H9 (cell line): ENCODE measurements at regions not wholly inside any gene's neighbourhood (a gene's known extent, or its start where the extent isn't known, plus 50 kb on each side); places are given as distances from the start of the nearest gene placed in this dataset.

Experiments
- DNase-seq: peaks from one replicate; pipeline ENCODE4 v3.0.0-alpha.2; 2017
- H2AFZ ChIP-seq: one replicate; pipeline ENCODE4 v1.6.1; 2013; ENCODE audit warnings: mild to moderate bottlenecking, low read length, control low read depth, moderate library complexity
- H2AK5ac ChIP-seq: 2 replicates; pipeline ENCODE4 v1.6.1; 2013; ENCODE audit warnings: low read length, control low read depth, mixed read lengths; ENCODE audit not compliant: insufficient read length
- H2BK120ac ChIP-seq: one replicate; pipeline ENCODE4 v1.6.1; 2013; ENCODE audit warnings: low read depth, mild to moderate bottlenecking, low read length, control low read depth, inconsistent platforms; ENCODE audit not compliant: poor library complexity, severe bottlenecking
- H2BK12ac ChIP-seq: 2 replicates; pipeline ENCODE4 v1.6.1; 2013; ENCODE audit warnings: low read length, control low read depth, mixed read lengths, low read depth; ENCODE audit not compliant: insufficient read length
- H2BK15ac ChIP-seq: 2 replicates; pipeline ENCODE4 v1.6.1; 2013; ENCODE audit warnings: low read depth, low read length, control low read depth
- H2BK20ac ChIP-seq: one replicate; pipeline ENCODE4 v1.6.1; 2013; ENCODE audit warnings: low read depth, mild to moderate bottlenecking, low read length, control low read depth, inconsistent platforms; ENCODE audit not compliant: poor library complexity, severe bottlenecking
- H2BK5ac ChIP-seq: 2 replicates; pipeline ENCODE4 v1.6.1; 2013; ENCODE audit warnings: low read length, control low read depth, mixed read lengths; ENCODE audit not compliant: insufficient read length
- H3K14ac ChIP-seq: 2 replicates; pipeline ENCODE4 v1.6.1; 2013; ENCODE audit warnings: low read length, control low read depth; ENCODE audit not compliant: insufficient read depth
- H3K18ac ChIP-seq: 2 replicates; pipeline ENCODE4 v1.6.1; 2013; ENCODE audit warnings: low read depth, mild to moderate bottlenecking, mixed read lengths, low read length, control low read depth; ENCODE audit not compliant: insufficient read length
- H3K23ac ChIP-seq: 2 replicates; pipeline ENCODE4 v1.6.1; 2013; ENCODE audit warnings: low read length, control low read depth, mixed read lengths, low read depth; ENCODE audit not compliant: insufficient read length
- H3K23me2 ChIP-seq: 2 replicates; pipeline ENCODE4 v1.6.1; 2013; ENCODE audit warnings: low read depth, mild to moderate bottlenecking, mixed read lengths, low read length, control low read depth; ENCODE audit not compliant: insufficient read length, poor library complexity, severe bottlenecking
- H3K27ac ChIP-seq: 2 replicates; pipeline ENCODE4 v1.5.1; 2013; ENCODE audit warnings: low read length, control low read depth, mixed read lengths, low read depth; ENCODE audit not compliant: insufficient read length
- H3K27me3 ChIP-seq: 2 replicates; pipeline ENCODE4 v1.6.1; 2013; ENCODE audit warnings: low read length, control low read depth, inconsistent platforms; ENCODE audit not compliant: insufficient read depth
- H3K4ac ChIP-seq: 2 replicates; pipeline ENCODE4 v1.6.1; 2013; ENCODE audit warnings: low read depth, mild to moderate bottlenecking, control low read depth, inconsistent platforms, low read length, moderate library complexity
- H3K4me1 ChIP-seq: 2 replicates; pipeline ENCODE4 v1.6.1; 2013; ENCODE audit warnings: low read length, control low read depth, inconsistent platforms; ENCODE audit not compliant: insufficient read depth
- H3K4me2 ChIP-seq: 2 replicates; pipeline ENCODE4 v1.6.1; 2013; ENCODE audit warnings: low read length, control low read depth, mixed read lengths; ENCODE audit not compliant: insufficient read length, insufficient read depth
- H3K56ac ChIP-seq: 2 replicates; pipeline ENCODE4 v1.6.1; 2013; ENCODE audit warnings: low read depth, mild to moderate bottlenecking, mixed read lengths, low read length, control low read depth; ENCODE audit not compliant: insufficient read length
- H3K79me1 ChIP-seq: 2 replicates; pipeline ENCODE4 v1.6.1; 2013; ENCODE audit warnings: low read depth, mild to moderate bottlenecking, moderate library complexity, low read length, control low read depth, inconsistent platforms; ENCODE audit not compliant: insufficient read depth, poor library complexity, severe bottlenecking
- H3K79me2 ChIP-seq: 2 replicates; pipeline ENCODE4 v1.6.1; 2013; ENCODE audit warnings: low read length, control low read depth, inconsistent platforms; ENCODE audit not compliant: insufficient read depth
- H3K9ac ChIP-seq: 2 replicates; pipeline ENCODE4 v1.6.1; 2013; ENCODE audit warnings: low read length, control low read depth, mixed read lengths; ENCODE audit not compliant: insufficient read length; ENCODE audit errors: extremely low read depth
- H3K9me3 ChIP-seq: one replicate; pipeline ENCODE4 v1.6.1; 2013; ENCODE audit warnings: low read depth, low read length, inconsistent platforms; ENCODE audit not compliant: control insufficient read depth
- H3T11ph ChIP-seq: one replicate; pipeline ENCODE4 v1.6.1; 2013; ENCODE audit warnings: mild to moderate bottlenecking, low read length, control low read depth, inconsistent platforms
- H4K20me1 ChIP-seq: one replicate; pipeline ENCODE4 v1.6.1; 2013; ENCODE audit not compliant: control insufficient read depth, insufficient read length, insufficient read depth
- H4K5ac ChIP-seq: 2 replicates; pipeline ENCODE4 v1.6.1; 2013; ENCODE audit warnings: low read depth, mild to moderate bottlenecking, mixed read lengths, low read length, control low read depth; ENCODE audit not compliant: insufficient read length
- H4K8ac ChIP-seq: replicated peaks from 2 replicates; pipeline ENCODE4 v1.6.1; 2013; ENCODE audit warnings: low read length, control low read depth, mixed read lengths, low read depth; ENCODE audit not compliant: insufficient read length
- H4K91ac ChIP-seq: 2 replicates; pipeline ENCODE4 v1.6.1; 2013; ENCODE audit warnings: low read depth, mild to moderate bottlenecking, moderate library complexity, mixed read lengths, low read length, control low read depth; ENCODE audit not compliant: insufficient read length
- H3K27ac Mint-ChIP-seq, 3 experiments: 2 replicates in 2 of 3; 3 replicates in 1 of 3; pipeline ENCODE4 v1.8.0; 2020 to 2021; ENCODE audit warnings: mixed read lengths in 3 of 3, mild to moderate bottlenecking in 1 of 3, moderate library complexity in 1 of 3
- H3K27me3 Mint-ChIP-seq: 2 replicates; pipeline ENCODE4 v1.8.0; 2021; ENCODE audit warnings: low read depth, mild to moderate bottlenecking, moderate library complexity, mixed read lengths
- H3K36me3 Mint-ChIP-seq, 3 experiments: 2 replicates in 2 of 3; 3 replicates in 1 of 3; pipeline ENCODE4 v1.8.0; 2020 to 2021; ENCODE audit warnings: low read depth in 3 of 3, mixed read lengths in 3 of 3; ENCODE audit not compliant: insufficient read depth in 1 of 3
- H3K4me1 Mint-ChIP-seq, 2 experiments: 2 replicates each; pipeline ENCODE4 v1.8.0; 2020; ENCODE audit warnings: mixed read lengths in 2 of 2
- H3K4me3 Mint-ChIP-seq, 2 experiments: 2 replicates in 1 of 2; 3 replicates in 1 of 2; pipeline ENCODE4 v1.8.0; 2020 to 2021; ENCODE audit warnings: mild to moderate bottlenecking in 2 of 2, mixed read lengths in 2 of 2, moderate library complexity in 1 of 2
- H3K9me3 Mint-ChIP-seq, 2 experiments: 2 replicates in 1 of 2; 3 replicates in 1 of 2; pipeline ENCODE4 v1.8.0; 2020; ENCODE audit warnings: mild to moderate bottlenecking in 2 of 2, mixed read lengths in 2 of 2, moderate library complexity in 1 of 2
- CTCF ChIP-seq: fragments of 200-600 bp; sonication (generic); conservative IDR thresholded peaks from 3 replicates; pipeline ENCODE4 v1.8.0; 2021; ENCODE audit warnings: antibody characterized with exemption, mild to moderate bottlenecking
- WGBS: extraction: QIAGEN DNeasy Blood & Tissue Kit; methylation state at CpG from one replicate; pipeline ENCODE4 v1.1.7; 2013; ENCODE audit warnings: missing lambda C conversion rate, low lambda C conversion rate, mixed read lengths; ENCODE audit not compliant: insufficient read length; ENCODE audit errors: extremely low coverage; 5-methylcytosine and 5-hydroxymethylcytosine counted together

- H4K20me1 ChIP-seq = no peaks in the 10 kb centered on the region
- no peak overlapping the region for H3K9ac ChIP-seq
- no peaks in the 10 kb centered on the region for H3K36me3 Mint-ChIP-seq
- H4K8ac ChIP-seq = no peak overlapping the region
- no peak overlapping the region for H2BK12ac ChIP-seq
- H3K56ac ChIP-seq = no peak overlapping the region
- H3K23ac ChIP-seq = no peak overlapping the region
- H3K18ac ChIP-seq = no peak overlapping the region
- no peaks in the 10 kb centered on the region for H3K9me3 ChIP-seq
- H3T11ph ChIP-seq = no peak overlapping the region
- H3K27me3 Mint-ChIP-seq = no peaks in the 10 kb centered on the region
- H3K23me2 ChIP-seq = no peaks in the 10 kb centered on the region
- H2BK15ac ChIP-seq = no peak overlapping the region
- no peaks in the 10 kb centered on the region for H3K9me3 Mint-ChIP-seq
- H3K14ac ChIP-seq = no peak overlapping the region
- H3K4me1 ChIP-seq = no peaks in the 10 kb centered on the region
- no peak overlapping the region for H2BK20ac ChIP-seq
- H4K5ac ChIP-seq = no peak overlapping the region
- H3K27me3 ChIP-seq = no peaks in the 10 kb centered on the region
- H2AFZ ChIP-seq = no peak overlapping the region
- H3K27ac ChIP-seq = no peak overlapping the region
- H2AK5ac ChIP-seq = no peak overlapping the region
- H4K91ac ChIP-seq = no peak overlapping the region
- no peak for DNase-seq
- H3K79me2 ChIP-seq = no peaks in the 10 kb centered on the region
- H3K27ac Mint-ChIP-seq = no peak overlapping the region
- H3K4me1 Mint-ChIP-seq = no peaks in the 10 kb centered on the region
- no peak overlapping the region for H3K4ac ChIP-seq
- H3K4me2 ChIP-seq = no peak overlapping the region
- no peak overlapping the region for H2BK5ac ChIP-seq
- TF ChIP-seq CTCF = no peak
- no CpG with 5 or more reads among the region's 1 CpG for WGBS
- no peak overlapping the region for H2BK120ac ChIP-seq
- no peaks in the 10 kb centered on the region for H3K79me1 ChIP-seq
- no peak overlapping the region for H3K4me3 Mint-ChIP-seq
These were observed 75.4 kb upstream of the SPATA31D4 start for GRCh38 chr9:81852820-81853219.
